Progenitor cell of endocrine pancreas (in vitro differentiated cells): ENCODE measurements at regions not wholly inside any gene's neighbourhood (a gene's known extent, or its start where the extent isn't known, plus 50 kb on each side); places are given as distances from the start of the nearest gene placed in this dataset.

Experiments
- DNase-seq: peaks from one replicate; pipeline ENCODE4 v3.0.0; 2021; ENCODE audit warnings: low spot score; ENCODE audit not compliant: unreplicated experiment
- H3K27ac Mint-ChIP-seq: 2 replicates; pipeline ENCODE4 v1.8.0; 2021; ENCODE audit warnings: mild to moderate bottlenecking, moderate library complexity, mixed read lengths
- H3K27me3 Mint-ChIP-seq: 2 replicates; pipeline ENCODE4 v1.8.0; 2021; ENCODE audit warnings: mixed read lengths
- H3K36me3 Mint-ChIP-seq: 2 replicates; pipeline ENCODE4 v1.8.0; 2022; ENCODE audit warnings: mixed read lengths; ENCODE audit not compliant: insufficient read depth
- H3K4me1 Mint-ChIP-seq: 2 replicates; pipeline ENCODE4 v1.8.0; 2021; ENCODE audit warnings: low read depth, mixed read lengths
- H3K4me3 Mint-ChIP-seq: 2 replicates; pipeline ENCODE4 v1.8.0; 2021; ENCODE audit warnings: low read depth, mild to moderate bottlenecking, moderate library complexity, mixed read lengths
- H3K9me3 Mint-ChIP-seq: 2 replicates; pipeline ENCODE4 v1.8.0; 2021; ENCODE audit warnings: low read depth, mixed read lengths
- TF ChIP-seq, protein P1 (sequence below): fragments of 200-600 bp; sonication (generic); IDR thresholded peaks from one replicate; pipeline ENCODE4 v1.5.0; 2021; ENCODE audit warnings: antibody characterized with exemption, mild to moderate bottlenecking; ENCODE audit not compliant: unreplicated experiment

DNA sequence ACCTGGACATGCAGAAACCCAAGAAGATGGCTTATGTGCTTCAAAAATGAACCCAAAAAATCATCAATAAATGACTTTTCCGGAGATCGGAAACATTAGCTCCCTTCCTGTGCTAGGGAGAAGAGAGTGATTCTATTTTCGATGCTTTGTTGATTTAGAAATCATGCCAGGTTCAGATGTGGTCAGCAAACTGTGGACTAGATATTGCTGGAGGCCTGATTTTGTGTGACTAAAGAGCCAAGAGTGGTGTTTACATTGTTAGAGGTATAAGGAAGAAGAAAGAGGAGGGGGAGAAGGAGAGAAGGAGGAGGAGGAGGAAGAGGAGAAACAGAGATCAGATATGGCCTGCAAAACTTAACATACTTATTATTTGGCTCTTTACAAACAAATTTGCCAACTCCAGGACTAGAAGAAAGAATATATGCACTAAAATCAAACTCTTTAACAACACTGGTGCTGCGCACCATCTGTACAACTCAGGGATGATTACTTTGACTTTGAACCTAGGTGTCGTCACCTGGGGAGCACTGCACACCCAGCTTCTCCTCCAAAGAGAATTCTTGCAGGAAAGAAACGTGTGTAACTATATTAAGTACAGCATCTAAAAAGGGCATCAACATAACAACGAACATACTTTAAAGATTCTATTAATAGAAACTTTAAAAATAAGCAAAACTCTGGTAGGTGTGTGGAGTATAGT is 664.9 kb upstream of the LCORL start:
- Mint-ChIP-seq H3K9me3 (no peaks in the 10 kb centered on the region), H3K4me3 (no peak overlapping the region), H3K27ac (peak overlapping the region; percentile 37), H3K27me3 (no peaks in the 10 kb centered on the region), H3K36me3 (no peaks in the 10 kb centered on the region), H3K4me1 (peaks cover 28% of the 10 kb centered on the region)
- TF ChIP-seq, protein P1, sequence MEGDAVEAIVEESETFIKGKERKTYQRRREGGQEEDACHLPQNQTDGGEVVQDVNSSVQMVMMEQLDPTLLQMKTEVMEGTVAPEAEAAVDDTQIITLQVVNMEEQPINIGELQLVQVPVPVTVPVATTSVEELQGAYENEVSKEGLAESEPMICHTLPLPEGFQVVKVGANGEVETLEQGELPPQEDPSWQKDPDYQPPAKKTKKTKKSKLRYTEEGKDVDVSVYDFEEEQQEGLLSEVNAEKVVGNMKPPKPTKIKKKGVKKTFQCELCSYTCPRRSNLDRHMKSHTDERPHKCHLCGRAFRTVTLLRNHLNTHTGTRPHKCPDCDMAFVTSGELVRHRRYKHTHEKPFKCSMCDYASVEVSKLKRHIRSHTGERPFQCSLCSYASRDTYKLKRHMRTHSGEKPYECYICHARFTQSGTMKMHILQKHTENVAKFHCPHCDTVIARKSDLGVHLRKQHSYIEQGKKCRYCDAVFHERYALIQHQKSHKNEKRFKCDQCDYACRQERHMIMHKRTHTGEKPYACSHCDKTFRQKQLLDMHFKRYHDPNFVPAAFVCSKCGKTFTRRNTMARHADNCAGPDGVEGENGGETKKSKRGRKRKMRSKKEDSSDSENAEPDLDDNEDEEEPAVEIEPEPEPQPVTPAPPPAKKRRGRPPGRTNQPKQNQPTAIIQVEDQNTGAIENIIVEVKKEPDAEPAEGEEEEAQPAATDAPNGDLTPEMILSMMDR = no peak
- DNase-seq = no peak

- Mint-ChIP-seq H3K27ac (no peak overlapping the region), H3K27me3 (no peaks in the 10 kb centered on the region), H3K9me3 (no peaks in the 10 kb centered on the region), H3K4me1 (peaks cover 17% of the 10 kb centered on the region), H3K36me3 (no peaks in the 10 kb centered on the region), H3K4me3 (no peak overlapping the region)
- DNase-seq = no peak
- TF ChIP-seq, protein P1 = no peak
Measured at GRCh38 chr4:18684932-18685331, 663.4 kb upstream of the LCORL start.

- TF ChIP-seq, protein P1 = no peak
- no peaks in the 10 kb centered on the region for H3K36me3 Mint-ChIP-seq
- no peaks in the 10 kb centered on the region for H3K4me1 Mint-ChIP-seq
- peaks cover 3% of the 10 kb centered on the region for H3K9me3 Mint-ChIP-seq
- DNase-seq = no peak
- H3K4me3 Mint-ChIP-seq = no peak overlapping the region
- H3K27ac Mint-ChIP-seq = no peak overlapping the region
- H3K27me3 Mint-ChIP-seq = no peaks in the 10 kb centered on the region
Measured at GRCh38 chr4:18676526-18676915, 655.0 kb upstream of the LCORL start.

DNA sequence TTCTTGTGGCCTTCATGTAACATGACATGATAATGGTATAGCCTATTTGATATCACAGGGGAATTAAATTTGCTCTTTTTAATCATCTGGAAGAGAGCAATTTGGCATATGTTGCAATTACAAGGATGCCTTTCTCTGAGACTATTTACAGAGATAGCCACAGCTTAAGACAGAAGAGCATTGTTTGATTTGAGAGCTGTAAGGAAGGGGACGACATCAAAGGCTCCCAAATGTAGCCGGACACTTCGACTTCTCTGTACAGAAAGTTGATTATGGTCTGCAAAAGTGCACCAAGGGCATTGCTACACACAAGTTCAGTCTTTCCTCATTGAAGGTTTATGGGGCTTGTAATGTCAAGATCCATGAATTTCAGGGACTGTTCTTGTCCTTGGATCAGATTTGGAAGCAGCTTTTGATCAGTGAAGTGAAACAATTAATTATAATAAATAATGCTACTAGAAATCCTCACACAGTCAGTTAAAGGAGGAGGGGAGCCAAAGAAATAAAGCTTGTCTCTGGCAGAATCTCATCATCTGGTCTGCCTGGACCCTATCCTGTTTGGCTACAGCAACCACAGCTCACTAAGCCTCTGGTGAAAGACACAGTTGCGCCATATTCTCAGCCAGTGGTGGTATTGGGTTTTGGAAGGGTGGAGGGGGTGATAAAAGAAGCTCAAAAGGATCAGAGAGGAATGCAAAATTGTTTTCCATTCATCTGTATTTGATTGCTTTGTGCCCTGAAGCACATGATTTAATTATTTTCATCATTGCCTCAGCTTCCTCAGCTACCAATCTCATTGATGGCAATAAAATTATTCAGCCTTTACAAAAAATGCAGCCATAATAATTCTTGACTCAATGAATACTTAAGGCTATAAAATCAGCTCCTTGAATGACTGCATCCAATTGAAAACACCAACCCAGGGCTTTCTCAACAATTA is 654.3 kb upstream of the LCORL start:
- Mint-ChIP-seq H3K36me3 (no peaks in the 10 kb centered on the region), H3K4me1 (no peaks in the 10 kb centered on the region), H3K9me3 (peaks cover 4% of the 10 kb centered on the region), H3K4me3 (no peak overlapping the region), H3K27me3 (no peaks in the 10 kb centered on the region), H3K27ac (no peak overlapping the region)
- no peak for DNase-seq
- TF ChIP-seq, protein P1 = no peak

DNA sequence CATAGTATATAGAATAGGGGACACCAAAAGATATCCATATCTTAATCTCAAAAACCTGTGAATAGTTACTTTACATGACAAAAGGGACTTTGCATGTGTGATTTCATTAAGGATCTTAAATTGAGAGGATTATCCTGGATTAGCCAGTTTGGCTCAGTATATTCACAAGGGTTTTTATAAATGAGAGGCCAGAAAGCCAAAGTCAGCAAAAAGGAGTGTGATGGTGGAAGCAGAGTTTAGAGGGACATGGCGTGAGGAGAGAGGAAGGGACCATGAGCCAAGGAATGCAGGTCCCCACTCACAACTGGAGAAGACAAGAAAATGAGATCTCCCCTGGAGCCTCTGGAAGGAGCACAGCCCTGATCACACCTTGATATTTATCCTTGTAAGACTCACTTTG is 648.5 kb upstream of the LCORL start:
- no peak for DNase-seq
- no peak overlapping the region for H3K4me3 Mint-ChIP-seq
- no peaks in the 10 kb centered on the region for H3K4me1 Mint-ChIP-seq
- H3K36me3 Mint-ChIP-seq = no peaks in the 10 kb centered on the region
- no peaks in the 10 kb centered on the region for H3K27me3 Mint-ChIP-seq
- H3K9me3 Mint-ChIP-seq = peaks cover 4% of the 10 kb centered on the region
- H3K27ac Mint-ChIP-seq = no peak overlapping the region
- TF ChIP-seq, protein P1 = no peak
